K562 (cell line): ENCODE measurements at regions not wholly inside any gene's neighbourhood (a gene's known extent, or its start where the extent isn't known, plus 50 kb on each side); places are given as distances from the start of the nearest gene placed in this dataset.

Experiments used
- ATAC-seq: fragments of 200-7000 bp; cut with Tn5 transposase; 3 replicates; pipeline ENCODE4 v1.9.1; 2020; ENCODE audit warnings: moderate library complexity
- BruUV-seq: library from RNA; stranded (reverse); fragments of 400-500 nt; replicated peaks from 2 replicates; lab custom pipeline; 2021; lab: Mats Ljungman, UMichigan
- CTCF ChIA-PET: fragments of 300-600 bp; formaldehyde crosslinking; extraction: SDS; loops from one replicate; lab custom pipeline; 2021; ENCODE audit warnings: low intra/inter-chr PET ratio; lab: Yijun Ruan, JAX
- POLR2A ChIA-PET: fragments of 300-600, 350-650 bp; sonication (Branson Sonifier 250); formaldehyde crosslinking; extraction: SDS; loops from one replicate; lab custom pipeline; 2021; ENCODE audit warnings: antibody characterized with exemption, inconsistent platforms; lab: Yijun Ruan, JAX
- DNase-seq, 4 experiments: peaks; one replicate each; pipeline versions ENCODE4 v3.0.0 to v3.0.0-alpha.2; 2011 to 2018; ENCODE audit warnings: low spot score in 3 of 4, mixed read lengths in 3 of 4; ENCODE audit errors: extremely low read depth in 1 of 4
- FAIRE-seq: peaks from 2 replicates; lab custom pipeline; 2011; peaks lifted over from hg19 to GRCh38; lab: Jason Lieb, UNC
- H2AFZ ChIP-seq: 2 replicates; pipeline ENCODE4 v1.6.0; 2011; ENCODE audit warnings: low read depth, low read length, control low read depth, inconsistent platforms
- H3K27ac ChIP-seq: fragments of 200-600 bp; 3 replicates; pipeline ENCODE4 v1.8.0; 2011; ENCODE audit warnings: low read depth, mild to moderate bottlenecking, control low read depth, inconsistent platforms, low read length, moderate library complexity, mixed read lengths; ENCODE audit errors: extremely low read depth
- H3K27me3 ChIP-seq, 2 experiments: fragments of 300-600 bp in 1 of 2; 2 replicates in 1 of 2; 3 replicates in 1 of 2; pipeline versions ENCODE4 v1.6.0 to v1.8.0; 2011; ENCODE audit warnings: inconsistent platforms in 2 of 2, low read length in 2 of 2, mild to moderate bottlenecking in 1 of 2, mixed read lengths in 1 of 2, moderate library complexity in 1 of 2; ENCODE audit not compliant: control insufficient read depth in 2 of 2, insufficient read depth in 2 of 2
- H3K36me3 ChIP-seq: fragments of 300-600 bp; 3 replicates; pipeline ENCODE4 v1.8.0; 2011; ENCODE audit warnings: mild to moderate bottlenecking, low read length, inconsistent platforms; ENCODE audit not compliant: control insufficient read depth, insufficient read depth
- H3K4me1 ChIP-seq, 2 experiments: fragments of 200-600 bp in 1 of 2; replicated peaks in 1 of 2; 2 replicates in 1 of 2; 3 replicates in 1 of 2; pipeline versions ENCODE4 v1.5.1 to v1.8.0; 2011; ENCODE audit warnings: inconsistent platforms in 2 of 2, low read length in 2 of 2, mild to moderate bottlenecking in 1 of 2, mixed read lengths in 1 of 2, moderate library complexity in 1 of 2; ENCODE audit not compliant: control insufficient read depth in 2 of 2, insufficient read depth in 2 of 2
- H3K4me2 ChIP-seq: 2 replicates; pipeline ENCODE4 v1.6.1; 2011; ENCODE audit warnings: low read length, control low read depth, inconsistent platforms, mixed read lengths; ENCODE audit not compliant: insufficient read depth
- H3K4me3 ChIP-seq: fragments of 200-600 bp; sonication (generic), shearing (Covaris generic); 2 replicates; pipeline ENCODE4 v1.5.1; 2016; ENCODE audit warnings: control low read depth, inconsistent platforms
- H3K79me2 ChIP-seq: fragments of 200-600 bp; 3 replicates; pipeline ENCODE4 v1.8.0; 2011; ENCODE audit warnings: low read length, inconsistent platforms; ENCODE audit not compliant: control insufficient read depth, insufficient read depth
- H3K9ac ChIP-seq, 2 experiments: 2 replicates each; pipeline versions ENCODE4 v1.6.0 to v1.6.1; 2011; ENCODE audit warnings: low read depth in 2 of 2, low read length in 2 of 2, control low read depth in 1 of 2, inconsistent platforms in 1 of 2, mild to moderate bottlenecking in 1 of 2, mixed read lengths in 1 of 2; ENCODE audit not compliant: insufficient read depth in 1 of 2
- H3K9me1 ChIP-seq: one replicate; pipeline ENCODE4 v1.6.0; 2011; ENCODE audit warnings: inconsistent platforms, mild to moderate bottlenecking, low read length, moderate library complexity; ENCODE audit not compliant: control insufficient read depth, insufficient read depth
- H3K9me3 ChIP-seq: replicated peaks from 2 replicates; pipeline ENCODE4 v1.5.1; 2011; ENCODE audit warnings: low read depth, low read length, inconsistent platforms; ENCODE audit not compliant: control insufficient read depth, insufficient read depth
- H4K20me1 ChIP-seq: replicated peaks from 2 replicates; pipeline ENCODE4 v1.6.1; 2011; ENCODE audit warnings: low read length, inconsistent platforms, mixed read lengths; ENCODE audit not compliant: control insufficient read depth, insufficient read depth
- CEBPG ChIP-seq, 3 experiments: fragments of 200-800 bp in 1 of 3; sonication (Bioruptor generic) in 1 of 3; sonication (generic) in 1 of 3; formaldehyde crosslinking in 1 of 3; IDR thresholded peaks in 2 of 3; conservative IDR thresholded peaks in 1 of 3; 2 replicates each; pipeline versions ENCODE4 v1.6.1 to v1.8.0; 2016 to 2022; ENCODE audit warnings: missing compliant biosample characterization in 2 of 3, missing genetic modification characterization in 2 of 3, mild to moderate bottlenecking in 1 of 3, missing genetic modification reagents in 1 of 3
- CTBP1 ChIP-seq: fragments of 450-650 bp; IDR thresholded peaks from 2 replicates; pipeline ENCODE4 v1.6.1; 2016; ENCODE audit warnings: borderline replicate concordance
- ETV5 ChIP-seq: sonication (generic); formaldehyde crosslinking; IDR thresholded peaks from 2 replicates; pipeline ENCODE4 v1.4.0; 2020; ENCODE audit warnings: low read depth, mild to moderate bottlenecking, missing genetic modification reagents
- HMG20A ChIP-seq: fragments of 450-650 bp; formaldehyde crosslinking; conservative IDR thresholded peaks from 2 replicates; pipeline ENCODE4 v1.4.0; 2020; ENCODE audit warnings: mild to moderate bottlenecking, mixed read lengths
- KLF10 ChIP-seq: fragments of 250-450 bp; sonication (Bioruptor Pico); IDR thresholded peaks from 2 replicates; pipeline ENCODE4 v1.6.1; 2021; ENCODE audit warnings: matching md5 sums
- KLF16 ChIP-seq: IDR thresholded peaks from 2 replicates; pipeline ENCODE4 v1.6.1; 2016; ENCODE audit warnings: antibody characterized with exemption
- MEF2A ChIP-seq: IDR thresholded peaks from 2 replicates; pipeline ENCODE4 v1.6.1; 2011; ENCODE audit warnings: low read depth, mild to moderate bottlenecking, low read length, moderate library complexity; ENCODE audit not compliant: control insufficient read depth
- NR4A1 ChIP-seq, 2 experiments: fragments of 250-450 bp in 1 of 2; fragments of 450-650 bp in 1 of 2; sonication (Bioruptor Pico) in 1 of 2; IDR thresholded peaks; 2 replicates each; pipeline versions ENCODE4 v1.4.0 to v1.6.1; 2016 to 2020; ENCODE audit warnings: mild to moderate bottlenecking in 2 of 2, missing compliant biosample characterization in 1 of 2, missing genetic modification characterization in 1 of 2, moderate library complexity in 1 of 2
- PTBP1 ChIP-seq: fragments of 200-400 bp; formaldehyde crosslinking; IDR thresholded peaks from 2 replicates; pipeline ENCODE4 v1.6.1; 2017; ENCODE audit warnings: low read depth, low read length
- TAL1 ChIP-seq: fragments of 450-650 bp; IDR thresholded peaks from 2 replicates; pipeline ENCODE4 v1.6.1; 2016; ENCODE audit warnings: mild to moderate bottlenecking
- TRIM28 ChIP-seq: fragments of 450-650 bp; IDR thresholded peaks from 2 replicates; pipeline ENCODE4 v1.6.1; 2017
- ZNF282 ChIP-seq: sonication (generic); formaldehyde crosslinking; IDR thresholded peaks from 2 replicates; pipeline ENCODE4 v1.8.1; 2023; ENCODE audit warnings: missing genetic modification reagents
- ZNF3 ChIP-seq: fragments of 250-450 bp; sonication (Bioruptor Pico); IDR thresholded peaks from 2 replicates; pipeline ENCODE4 v1.5.0; 2021; ENCODE audit warnings: mild to moderate bottlenecking, moderate library complexity
- ZNF644 ChIP-seq: fragments of 200-800 bp; sonication (Bioruptor generic); IDR thresholded peaks from 2 replicates; pipeline ENCODE4 v1.6.1; 2016; ENCODE audit warnings: low read depth, missing genetic modification characterization, missing compliant biosample characterization
- ZNF717 ChIP-seq: fragments of 250-450 bp; sonication (Bioruptor Pico); IDR thresholded peaks from 2 replicates; pipeline ENCODE4 v1.5.0; 2021
- ZSCAN32 ChIP-seq: fragments of 450-650 bp; formaldehyde crosslinking; IDR thresholded peaks from 2 replicates; pipeline ENCODE4 v1.4.0; 2020; ENCODE audit warnings: mild to moderate bottlenecking, moderate library complexity
- WGBS: fragments of 100-300 bp; shearing (Covaris generic); methylation state at CpG from one replicate; pipeline ENCODE4 v1.1.6; 2016; ENCODE audit warnings: low coverage, mixed read lengths; ENCODE audit not compliant: insufficient coverage; ENCODE audit errors: missing lambda C conversion rate; 5-methylcytosine and 5-hydroxymethylcytosine counted together
- in situ Hi-C: fragments of 300-500 bp; cut with MboI; formaldehyde crosslinking; loops from 4 replicates; pipeline ENCODE4 v1.15.0; 2018; ENCODE audit warnings: inconsistent platforms, mixed read lengths
- intact Hi-C: fragments of 100-400 bp; cut with micrococcal nuclease; formaldehyde crosslinking; loops from 2 replicates; pipeline ENCODE4 v1.14.2; 2022
- TF ChIP-seq, protein P1 (sequence below): fragments of 450-650 bp; IDR thresholded peaks from 2 replicates; pipeline ENCODE4 v1.6.1; 2014; ENCODE audit warnings: low read depth, mild to moderate bottlenecking, moderate library complexity, borderline replicate concordance

DNA sequence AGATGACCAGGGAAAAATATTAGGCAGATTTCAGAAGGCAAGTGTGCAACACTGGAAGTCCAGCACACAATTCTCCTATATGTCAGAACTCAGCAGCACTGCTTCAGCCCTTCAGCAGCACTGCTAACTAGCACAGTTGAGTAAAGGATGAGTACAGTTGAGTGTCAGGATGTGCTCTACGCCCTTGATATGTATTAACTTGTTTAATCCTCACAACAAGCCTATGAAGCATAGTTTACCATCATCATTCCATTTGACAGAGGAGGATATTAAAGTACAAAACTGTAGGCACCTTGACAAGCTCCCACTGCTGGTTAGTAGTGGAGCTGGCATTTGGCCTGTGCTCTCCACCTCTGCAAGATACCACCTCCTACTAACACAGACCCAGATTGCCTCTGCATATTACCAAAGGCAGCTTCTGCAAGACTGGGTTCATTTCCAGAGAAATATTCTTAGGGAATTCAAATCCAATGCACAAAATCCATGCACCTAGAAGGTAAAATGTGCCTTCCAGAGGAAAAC lies 230.8 kb downstream of the ANAPC1 start:
- no peak overlapping the region for H3K27ac ChIP-seq
- H3K9me1 ChIP-seq = no peaks in the 10 kb centered on the region
- POLR2A ChIA-PET = no interaction called here
- H3K79me2 ChIP-seq = no peaks in the 10 kb centered on the region
- H3K4me1 ChIP-seq = peaks cover 0 to 7% of the 10 kb centered on the region in 2 experiments; a peak in 1 of 5 replicates
- FAIRE-seq = no peak
- intact Hi-C loops (no loop called here), in situ Hi-C loops (no loop called here)
- H2AFZ ChIP-seq = no peak overlapping the region
- H3K9ac ChIP-seq = no peak overlapping the region
- 16% methylated on average over 1 of the region's 1 CpG for WGBS
- no peak for DNase-seq
- no TSS peak for BruUV-seq
- H3K9me3 ChIP-seq = no peaks in the 10 kb centered on the region
- no peaks in the 10 kb centered on the region for H3K36me3 ChIP-seq
- CTCF ChIA-PET = no interaction called here
- no peaks in the 10 kb centered on the region for H4K20me1 ChIP-seq
- no peaks in the 10 kb centered on the region for H3K27me3 ChIP-seq
- H3K4me3 ChIP-seq = no peak overlapping the region
- H3K4me2 ChIP-seq = no peak overlapping the region
- no peak for TF ChIP-seq CTBP1
- no peak for TF ChIP-seq KLF10 (CRISPR knock-in tag)
- no peak for TF ChIP-seq CEBPG (CRISPR knock-in tag; IDR thresholded peaks at IDR 0.05)
- TF ChIP-seq CEBPG (tag; conservative IDR thresholded peaks at IDR 0.05 in 1 of 2, IDR thresholded peaks at IDR 0.05 in 1 of 2) = no peak
- TF ChIP-seq ZSCAN32 (CRISPR knock-in tag) = no peak
- no peak for TF ChIP-seq TRIM28
- TF ChIP-seq TAL1 = no peak
- TF ChIP-seq ETV5 (CRISPR knock-in tag) = no peak
- TF ChIP-seq NR4A1 (CRISPR knock-in tag; IDR thresholded peaks at IDR 0.05) = no peak
- TF ChIP-seq NR4A1 (tag; IDR thresholded peaks at IDR 0.05) = no peak
- TF ChIP-seq ZNF717 (CRISPR knock-in tag) = no peak
- TF ChIP-seq ZNF644 (tag) = no peak
- TF ChIP-seq KLF16 = no peak
- TF ChIP-seq, protein P1, sequence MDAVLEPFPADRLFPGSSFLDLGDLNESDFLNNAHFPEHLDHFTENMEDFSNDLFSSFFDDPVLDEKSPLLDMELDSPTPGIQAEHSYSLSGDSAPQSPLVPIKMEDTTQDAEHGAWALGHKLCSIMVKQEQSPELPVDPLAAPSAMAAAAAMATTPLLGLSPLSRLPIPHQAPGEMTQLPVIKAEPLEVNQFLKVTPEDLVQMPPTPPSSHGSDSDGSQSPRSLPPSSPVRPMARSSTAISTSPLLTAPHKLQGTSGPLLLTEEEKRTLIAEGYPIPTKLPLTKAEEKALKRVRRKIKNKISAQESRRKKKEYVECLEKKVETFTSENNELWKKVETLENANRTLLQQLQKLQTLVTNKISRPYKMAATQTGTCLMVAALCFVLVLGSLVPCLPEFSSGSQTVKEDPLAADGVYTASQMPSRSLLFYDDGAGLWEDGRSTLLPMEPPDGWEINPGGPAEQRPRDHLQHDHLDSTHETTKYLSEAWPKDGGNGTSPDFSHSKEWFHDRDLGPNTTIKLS = no peak
- no peak for TF ChIP-seq ZNF3 (CRISPR knock-in tag)
- TF ChIP-seq HMG20A (CRISPR knock-in tag) = no peak
- no peak for TF ChIP-seq MEF2A
- TF ChIP-seq PTBP1 = no peak
- no peak for TF ChIP-seq ZNF282 (CRISPR knock-in tag)
- ATAC-seq = no peak
